SH-SY5Y (cell line): ENCODE measurements at regions not wholly inside any gene's neighbourhood (a gene's known extent, or its start where the extent isn't known, plus 50 kb on each side); places are given as distances from the start of the nearest gene placed in this dataset.

Experiments
- GATA2 ChIP-seq: IDR thresholded peaks from 2 replicates; pipeline ENCODE4 v1.6.1; 2011; ENCODE audit warnings: mild to moderate bottlenecking, low read depth, low read length
- GATA3 ChIP-seq: IDR thresholded peaks from 2 replicates; pipeline ENCODE4 v1.6.1; 2011; ENCODE audit warnings: low read depth, mild to moderate bottlenecking, low read length, moderate library complexity

DNA sequence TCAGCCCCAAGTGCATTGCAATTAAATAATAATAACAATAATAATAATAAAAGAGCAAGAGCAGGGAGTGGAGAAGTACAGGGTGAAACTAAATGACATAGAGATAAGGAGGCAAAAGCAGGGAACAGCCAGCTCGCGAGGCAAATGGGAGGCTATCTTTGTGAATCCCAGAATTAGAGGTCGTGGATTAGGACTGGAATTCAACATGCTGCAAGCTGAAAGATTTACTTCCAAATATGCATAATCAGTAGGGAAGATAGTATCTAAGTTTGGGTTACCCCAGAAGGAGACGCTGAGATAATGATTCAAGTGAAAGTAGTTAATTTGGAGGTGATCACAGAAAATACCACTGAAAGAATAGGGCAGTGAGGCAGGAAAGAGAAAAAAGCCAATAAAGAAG is 119.4 kb upstream of the UBE2E2 start:
- TF ChIP-seq GATA3 (no peak), GATA2 (no peak)
